Activated CD4-positive, alpha-beta memory T cell treated with anti-CD3 and anti-CD28 coated beads, Interleukin-2, amount 10 ng/mL, durations not matched to agents 7 days and 5 days (primary cell): ENCODE measurements at regions not wholly inside any gene's neighbourhood (a gene's known extent, or its start where the extent isn't known, plus 50 kb on each side); places are given as distances from the start of the nearest gene placed in this dataset.

Source experiments
- CTCF ChIA-PET: fragments of 350-600 bp; sonication (Branson Sonifier 250); formaldehyde crosslinking; loops from one replicate; lab custom pipeline; 2021; ENCODE audit warnings: antibody characterized with exemption, inconsistent platforms; lab: Charles Lee
- POLR2A ChIA-PET: fragments of 350-600 bp; sonication (Branson Sonifier 250); formaldehyde crosslinking; loops from one replicate; lab custom pipeline; 2021; ENCODE audit warnings: antibody characterized with exemption; lab: Charles Lee
- DNase-seq: peaks from one replicate; pipeline ENCODE4 v3.0.0-alpha.2; 2020
- H3K27ac Mint-ChIP-seq: one replicate; pipeline ENCODE4 v1.8.0; 2021; ENCODE audit warnings: mild to moderate bottlenecking, mixed read lengths
- H3K27me3 Mint-ChIP-seq: one replicate; pipeline ENCODE4 v1.8.0; 2021; ENCODE audit warnings: mixed read lengths
- H3K36me3 Mint-ChIP-seq: one replicate; pipeline ENCODE4 v1.8.0; 2021; ENCODE audit warnings: low read depth, mixed read lengths
- H3K4me1 Mint-ChIP-seq: one replicate; pipeline ENCODE4 v1.8.0; 2021; ENCODE audit warnings: mixed read lengths
- H3K4me3 Mint-ChIP-seq: one replicate; pipeline ENCODE4 v1.8.0; 2021; ENCODE audit warnings: mild to moderate bottlenecking, mixed read lengths
- H3K9me3 Mint-ChIP-seq: one replicate; pipeline ENCODE4 v1.8.0; 2021; ENCODE audit warnings: mixed read lengths

- Mint-ChIP-seq H3K4me1 (peaks cover 62% of the 10 kb centered on the region), H3K27me3 (peaks cover 8% of the 10 kb centered on the region), H3K36me3 (peaks cover 4% of the 10 kb centered on the region), H3K27ac (no peak overlapping the region), H3K9me3 (no peaks in the 10 kb centered on the region), H3K4me3 (no peak overlapping the region)
- ChIA-PET POLR2A (no interaction called here), CTCF (interaction anchor here (1.0 to 8.9 kb wide), 3 partner anchors 33 to 90 kb away, joined by 3 to 80 read pairs (median 9); no protein-coding TSS in a partner anchor)
- no peak for DNase-seq
Measured at GRCh38 chr2:204112084-204112770, 175.7 kb downstream of the ICOS start.

- peaks cover 8% of the 10 kb centered on the region for H3K27me3 Mint-ChIP-seq
- H3K36me3 Mint-ChIP-seq: peaks cover 4% of the 10 kb centered on the region
- H3K4me1 Mint-ChIP-seq: peaks cover 48% of the 10 kb centered on the region
- no peak for DNase-seq
- POLR2A ChIA-PET: no interaction called here
- no peak overlapping the region for H3K4me3 Mint-ChIP-seq
- CTCF ChIA-PET: no interaction called here
- H3K9me3 Mint-ChIP-seq: no peaks in the 10 kb centered on the region
- H3K27ac Mint-ChIP-seq: no peak overlapping the region
Measured at GRCh38 chr2:204114295-204115136, 178.0 kb downstream of the ICOS start.

- peaks cover 39% of the 10 kb centered on the region for H3K4me1 Mint-ChIP-seq
- no peak overlapping the region for H3K4me3 Mint-ChIP-seq
- peaks cover 8% of the 10 kb centered on the region for H3K27me3 Mint-ChIP-seq
- peaks cover 4% of the 10 kb centered on the region for H3K36me3 Mint-ChIP-seq
- POLR2A ChIA-PET: no interaction called here
- CTCF ChIA-PET: interaction anchor here (1.5 kb wide), 1 partner anchor 8 kb away, joined by 4 read pairs; no protein-coding TSS in a partner anchor
- no peak for DNase-seq
- no peak overlapping the region for H3K27ac Mint-ChIP-seq
- H3K9me3 Mint-ChIP-seq: no peaks in the 10 kb centered on the region
Measured at GRCh38 chr2:204115137-204116056, 178.8 kb downstream of the ICOS start.

GRCh38 chr2:204116159-204116792 is 179.7 kb downstream of the ICOS start:
- Mint-ChIP-seq H3K9me3 (no peaks in the 10 kb centered on the region), H3K4me1 (peaks cover 31% of the 10 kb centered on the region), H3K27ac (no peak overlapping the region), H3K27me3 (peaks cover 6% of the 10 kb centered on the region), H3K4me3 (no peak overlapping the region), H3K36me3 (peaks cover 4% of the 10 kb centered on the region)
- ChIA-PET CTCF (interaction anchor here (1.5 kb wide), 1 partner anchor 9 kb away, joined by 4 read pairs; no protein-coding TSS in a partner anchor), POLR2A (no interaction called here)
- DNase-seq: no peak

- Mint-ChIP-seq H3K27me3 (peaks cover 12% of the 10 kb centered on the region), H3K4me3 (no peak overlapping the region), H3K9me3 (peaks cover 2% of the 10 kb centered on the region), H3K27ac (no peak overlapping the region), H3K36me3 (no peaks in the 10 kb centered on the region), H3K4me1 (no peaks in the 10 kb centered on the region)
- no peak for DNase-seq
- ChIA-PET CTCF (interaction anchor here (0.8 kb wide), 1 partner anchor 23 kb away, joined by 4 read pairs; no protein-coding TSS in a partner anchor), POLR2A (no interaction called here)
Measured at GRCh38 chr2:204122425-204122824, 185.9 kb downstream of the ICOS start.

GRCh38 chr2:204124140-204124750 is 187.7 kb downstream of the ICOS start:
- ChIA-PET CTCF (interaction anchor here (0.5 kb wide), 1 partner anchor 105 kb away, joined by 3 read pairs; no protein-coding TSS in a partner anchor), POLR2A (no interaction called here)
- Mint-ChIP-seq H3K36me3 (no peaks in the 10 kb centered on the region), H3K4me3 (no peak overlapping the region), H3K4me1 (no peaks in the 10 kb centered on the region), H3K27me3 (peaks cover 12% of the 10 kb centered on the region), H3K9me3 (peaks cover 2% of the 10 kb centered on the region), H3K27ac (no peak overlapping the region)
- DNase-seq: no peak

GRCh38 chr2:204126705-204127104 is 190.1 kb downstream of the ICOS start:
- Mint-ChIP-seq H3K4me3 (no peak overlapping the region), H3K9me3 (peaks cover 2% of the 10 kb centered on the region), H3K27ac (no peak overlapping the region), H3K27me3 (peaks cover 12% of the 10 kb centered on the region), H3K36me3 (no peaks in the 10 kb centered on the region), H3K4me1 (no peaks in the 10 kb centered on the region)
- POLR2A ChIA-PET: no interaction called here
- DNase-seq: no peak
- CTCF ChIA-PET: no interaction called here

GRCh38 chr2:204127238-204127637 is 190.7 kb downstream of the ICOS start:
- DNase-seq: no peak
- H3K9me3 Mint-ChIP-seq: peaks cover 2% of the 10 kb centered on the region
- no peaks in the 10 kb centered on the region for H3K4me1 Mint-ChIP-seq
- peaks cover 9% of the 10 kb centered on the region for H3K27me3 Mint-ChIP-seq
- POLR2A ChIA-PET: no interaction called here
- H3K36me3 Mint-ChIP-seq: no peaks in the 10 kb centered on the region
- H3K4me3 Mint-ChIP-seq: no peak overlapping the region
- no peak overlapping the region for H3K27ac Mint-ChIP-seq
- CTCF ChIA-PET: interaction anchor here (0.6 kb wide), 1 partner anchor 471 kb away, joined by 3 read pairs; no protein-coding TSS in a partner anchor

- Mint-ChIP-seq H3K27me3 (peaks cover 6% of the 10 kb centered on the region), H3K9me3 (peaks cover 2% of the 10 kb centered on the region), H3K36me3 (no peaks in the 10 kb centered on the region), H3K27ac (no peak overlapping the region), H3K4me3 (no peak overlapping the region), H3K4me1 (no peaks in the 10 kb centered on the region)
- DNase-seq: no peak
- ChIA-PET POLR2A (no interaction called here), CTCF (no interaction called here)
Measured at GRCh38 chr2:204129591-204130294, 193.2 kb downstream of the ICOS start.

- peaks cover 2% of the 10 kb centered on the region for H3K9me3 Mint-ChIP-seq
- peaks cover 6% of the 10 kb centered on the region for H3K27me3 Mint-ChIP-seq
- H3K27ac Mint-ChIP-seq: no peak overlapping the region
- H3K36me3 Mint-ChIP-seq: no peaks in the 10 kb centered on the region
- no peak for DNase-seq
- ChIA-PET POLR2A (no interaction called here), CTCF (no interaction called here)
- H3K4me3 Mint-ChIP-seq: no peak overlapping the region
- H3K4me1 Mint-ChIP-seq: no peaks in the 10 kb centered on the region
Measured at GRCh38 chr2:204131621-204132020, 195.1 kb downstream of the ICOS start.

GRCh38 chr2:204133476-204133875 is 196.9 kb downstream of the ICOS start:
- Mint-ChIP-seq H3K9me3 (no peaks in the 10 kb centered on the region), H3K36me3 (no peaks in the 10 kb centered on the region), H3K4me3 (no peak overlapping the region), H3K27me3 (peaks cover 14% of the 10 kb centered on the region), H3K27ac (no peak overlapping the region), H3K4me1 (no peaks in the 10 kb centered on the region)
- CTCF ChIA-PET: interaction anchor here (0.6 kb wide), 1 partner anchor 640 kb away, joined by 3 read pairs; no protein-coding TSS in a partner anchor
- DNase-seq: no peak
- POLR2A ChIA-PET: no interaction called here
